Activated T-cell treated with anti-CD3 and anti-CD28 coated beads, Interleukin-2, amount 50 U/mL, for 24 hours (primary cell): ENCODE measurements at regions not wholly inside any gene's neighbourhood (a gene's known extent, or its start where the extent isn't known, plus 50 kb on each side); places are given as distances from the start of the nearest gene placed in this dataset.
A peak's percentile ranks its signal among the peaks of the same experiment; 100 is the strongest.

ENCODE experiments used
- DNase-seq: peaks from one replicate; pipeline ENCODE4 v3.0.0-alpha.2; 2020
- H3K27ac Mint-ChIP-seq: 2 replicates; pipeline ENCODE4 v1.8.0; 2020; ENCODE audit warnings: mild to moderate bottlenecking, mixed read lengths
- H3K27me3 Mint-ChIP-seq: 2 replicates; pipeline ENCODE4 v1.8.0; 2020; ENCODE audit warnings: mixed read lengths
- H3K36me3 Mint-ChIP-seq: 2 replicates; pipeline ENCODE4 v1.8.0; 2020; ENCODE audit warnings: low read depth, mixed read lengths
- H3K4me1 Mint-ChIP-seq: 2 replicates; pipeline ENCODE4 v1.8.0; 2020; ENCODE audit warnings: low read depth, mixed read lengths
- H3K4me3 Mint-ChIP-seq: 2 replicates; pipeline ENCODE4 v1.8.0; 2020; ENCODE audit warnings: mild to moderate bottlenecking, moderate library complexity, mixed read lengths
- H3K9me3 Mint-ChIP-seq: 2 replicates; pipeline ENCODE4 v1.8.0; 2020; ENCODE audit warnings: mixed read lengths

- no peak for DNase-seq
- Mint-ChIP-seq H3K27ac (no peak overlapping the region), H3K27me3 (peaks cover 40% of the 10 kb centered on the region), H3K4me1 (peaks cover 17% of the 10 kb centered on the region), H3K4me3 (no peak overlapping the region), H3K36me3 (no peaks in the 10 kb centered on the region), H3K9me3 (no peaks in the 10 kb centered on the region)
Measured at GRCh38 chr9:129441852-129442251, 179.0 kb downstream of the C9orf50 start.

GRCh38 chr9:129440435-129441186 is 180.3 kb downstream of the C9orf50 start:
- Mint-ChIP-seq H3K27ac (no peak overlapping the region), H3K27me3 (peaks cover 50% of the 10 kb centered on the region), H3K36me3 (no peaks in the 10 kb centered on the region), H3K4me1 (peaks cover 20% of the 10 kb centered on the region), H3K9me3 (no peaks in the 10 kb centered on the region), H3K4me3 (no peak overlapping the region)
- DNase-seq: no peak

GRCh38 chr9:129439242-129439641 is 181.7 kb downstream of the C9orf50 start:
- Mint-ChIP-seq H3K4me3 (no peak overlapping the region), H3K9me3 (no peaks in the 10 kb centered on the region), H3K36me3 (no peaks in the 10 kb centered on the region)

GRCh38 chr9:129437626-129438323 is 183.1 kb downstream of the C9orf50 start:
- Mint-ChIP-seq H3K9me3 (no peaks in the 10 kb centered on the region), H3K36me3 (no peaks in the 10 kb centered on the region), H3K27ac (no peak overlapping the region), H3K4me1 (peaks cover 20% of the 10 kb centered on the region), H3K27me3 (peaks cover 50% of the 10 kb centered on the region), H3K4me3 (peak overlapping the region; percentile 47)
- DNase-seq: peak; percentile 49

More at GRCh38 chr9:129439242-129439641, 181.7 kb downstream of the C9orf50 start:
- Mint-ChIP-seq H3K27ac (no peak overlapping the region), H3K4me1 (peaks cover 20% of the 10 kb centered on the region), H3K27me3 (peaks cover 50% of the 10 kb centered on the region)
- DNase-seq: no peak

GRCh38 chr9:129436751-129437625 is 183.9 kb downstream of the C9orf50 start:
- Mint-ChIP-seq H3K36me3 (no peaks in the 10 kb centered on the region), H3K9me3 (no peaks in the 10 kb centered on the region), H3K4me3 (peak overlapping the region; percentile 72), H3K27me3 (peaks cover 50% of the 10 kb centered on the region), H3K27ac (no peak overlapping the region), H3K4me1 (peaks cover 20% of the 10 kb centered on the region)
- DNase-seq: peak; percentile 59

- Mint-ChIP-seq H3K4me1 (peaks cover 20% of the 10 kb centered on the region), H3K4me3 (no peak overlapping the region)
Measured at GRCh38 chr9:129435988-129436717, 184.7 kb downstream of the C9orf50 start.

GRCh38 chr9:129435291-129435690 is 185.6 kb downstream of the C9orf50 start:
- no peak overlapping the region for H3K4me3 Mint-ChIP-seq

More at GRCh38 chr9:129435988-129436717, 184.7 kb downstream of the C9orf50 start:
- Mint-ChIP-seq H3K36me3 (no peaks in the 10 kb centered on the region), H3K27ac (no peak overlapping the region), H3K9me3 (no peaks in the 10 kb centered on the region), H3K27me3 (peaks cover 45% of the 10 kb centered on the region)
- no peak for DNase-seq

GRCh38 chr9:129434187-129434586 is 186.7 kb downstream of the C9orf50 start:
- peaks cover 31% of the 10 kb centered on the region for H3K27me3 Mint-ChIP-seq
- DNase-seq: no peak
- H3K4me3 Mint-ChIP-seq: no peak overlapping the region
- H3K9me3 Mint-ChIP-seq: no peaks in the 10 kb centered on the region
- H3K27ac Mint-ChIP-seq: no peak overlapping the region
- no peaks in the 10 kb centered on the region for H3K36me3 Mint-ChIP-seq
- H3K4me1 Mint-ChIP-seq: peaks cover 19% of the 10 kb centered on the region

More at GRCh38 chr9:129435291-129435690, 185.6 kb downstream of the C9orf50 start:
- H3K36me3 Mint-ChIP-seq: no peaks in the 10 kb centered on the region
- no peak overlapping the region for H3K27ac Mint-ChIP-seq
- H3K4me1 Mint-ChIP-seq: peaks cover 19% of the 10 kb centered on the region
- DNase-seq: no peak
- no peaks in the 10 kb centered on the region for H3K9me3 Mint-ChIP-seq
- peaks cover 37% of the 10 kb centered on the region for H3K27me3 Mint-ChIP-seq

GRCh38 chr9:129432297-129433154 is 188.4 kb downstream of the C9orf50 start:
- Mint-ChIP-seq H3K36me3 (no peaks in the 10 kb centered on the region), H3K9me3 (no peaks in the 10 kb centered on the region), H3K4me1 (peaks cover 7% of the 10 kb centered on the region), H3K27ac (no peak overlapping the region), H3K4me3 (no peak overlapping the region), H3K27me3 (peaks cover 14% of the 10 kb centered on the region)
- no peak for DNase-seq

GRCh38 chr9:129430940-129431643 is 189.8 kb downstream of the C9orf50 start:
- H3K36me3 Mint-ChIP-seq: no peaks in the 10 kb centered on the region
- no peaks in the 10 kb centered on the region for H3K9me3 Mint-ChIP-seq
- no peak for DNase-seq
- no peak overlapping the region for H3K27ac Mint-ChIP-seq
- H3K4me1 Mint-ChIP-seq: no peaks in the 10 kb centered on the region
- no peak overlapping the region for H3K4me3 Mint-ChIP-seq
- H3K27me3 Mint-ChIP-seq: peaks cover 2% of the 10 kb centered on the region

- no peaks in the 10 kb centered on the region for H3K36me3 Mint-ChIP-seq
- no peak overlapping the region for H3K4me3 Mint-ChIP-seq
- H3K4me1 Mint-ChIP-seq: no peaks in the 10 kb centered on the region
Measured at GRCh38 chr9:129428864-129429577, 191.9 kb downstream of the C9orf50 start.

GRCh38 chr9:129427149-129427548 is 193.8 kb downstream of the C9orf50 start:
- no peaks in the 10 kb centered on the region for H3K36me3 Mint-ChIP-seq

More at GRCh38 chr9:129428864-129429577, 191.9 kb downstream of the C9orf50 start:
- no peak overlapping the region for H3K27ac Mint-ChIP-seq
- no peaks in the 10 kb centered on the region for H3K27me3 Mint-ChIP-seq
- H3K9me3 Mint-ChIP-seq: no peaks in the 10 kb centered on the region
- DNase-seq: no peak

More at GRCh38 chr9:129427149-129427548, 193.8 kb downstream of the C9orf50 start:
- Mint-ChIP-seq H3K4me3 (no peak overlapping the region), H3K27me3 (no peaks in the 10 kb centered on the region), H3K27ac (no peak overlapping the region), H3K9me3 (no peaks in the 10 kb centered on the region), H3K4me1 (peaks cover 12% of the 10 kb centered on the region)
- DNase-seq: no peak
